ENCODE measurements at regions not wholly inside any gene's neighbourhood (a gene's known extent, or its start where the extent isn't known, plus 50 kb on each side); places are given as distances from the start of the nearest gene placed in this dataset.
A peak's percentile ranks its signal among the peaks of the same experiment; 100 is the strongest.
"Not testable (repeated sequence)": the region's sequence is repeated elsewhere in the genome, so short reads cannot be mapped to it uniquely, and the experiment has no call there.

DNA sequence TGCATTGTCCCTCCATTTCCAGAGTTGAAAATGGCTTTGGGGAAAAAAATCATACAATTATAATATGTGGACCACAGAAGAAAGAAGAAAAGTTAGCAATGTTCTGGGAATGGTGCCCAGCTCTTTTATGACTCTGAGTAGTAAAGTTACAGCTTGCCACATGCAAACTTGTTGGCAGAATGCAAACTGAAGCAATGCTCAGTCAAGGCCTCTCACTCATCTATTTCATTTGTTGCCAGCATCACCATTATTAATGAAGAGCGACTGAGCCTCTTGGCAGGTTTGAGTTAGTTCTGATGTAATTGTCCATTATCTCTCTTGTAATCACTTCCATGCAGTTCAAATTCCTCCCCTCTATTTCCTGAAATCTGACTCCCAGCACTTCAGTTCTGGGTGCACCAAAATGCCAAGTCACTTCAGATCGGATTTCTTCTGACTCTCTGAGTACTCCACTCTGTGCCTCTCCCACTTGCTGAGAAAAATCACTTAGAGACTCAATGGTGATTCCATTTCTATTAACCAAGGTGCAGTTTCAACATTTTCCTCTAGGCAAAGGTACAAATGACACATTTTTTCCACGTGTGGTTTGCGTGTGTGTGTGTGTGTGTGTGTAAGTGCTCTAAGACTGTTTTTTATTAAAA lies 154.4 kb upstream of the STMND1 start:
- peak; percentile 64 for DNase-seq

DNA sequence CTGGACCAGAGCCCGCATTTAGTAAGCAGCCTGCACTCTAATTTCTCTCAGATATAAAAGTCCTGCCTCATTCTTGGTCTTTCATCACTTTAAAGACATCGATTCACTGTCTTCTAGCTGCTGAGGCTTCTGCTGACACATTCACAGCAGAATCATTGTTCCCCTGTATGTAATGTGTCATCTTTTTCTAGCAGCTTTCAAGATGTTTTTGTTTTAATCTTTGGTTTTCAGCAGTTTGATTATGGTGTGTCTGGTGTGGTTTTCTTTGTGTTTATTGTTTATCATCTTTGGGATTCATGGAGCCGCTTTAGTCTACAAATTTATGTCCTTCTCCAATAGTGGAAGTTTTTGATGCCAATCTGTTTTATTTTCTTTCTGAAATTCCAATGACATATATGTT lies 157.3 kb upstream of the STMND1 start:
- no peak for DNase-seq

DNA sequence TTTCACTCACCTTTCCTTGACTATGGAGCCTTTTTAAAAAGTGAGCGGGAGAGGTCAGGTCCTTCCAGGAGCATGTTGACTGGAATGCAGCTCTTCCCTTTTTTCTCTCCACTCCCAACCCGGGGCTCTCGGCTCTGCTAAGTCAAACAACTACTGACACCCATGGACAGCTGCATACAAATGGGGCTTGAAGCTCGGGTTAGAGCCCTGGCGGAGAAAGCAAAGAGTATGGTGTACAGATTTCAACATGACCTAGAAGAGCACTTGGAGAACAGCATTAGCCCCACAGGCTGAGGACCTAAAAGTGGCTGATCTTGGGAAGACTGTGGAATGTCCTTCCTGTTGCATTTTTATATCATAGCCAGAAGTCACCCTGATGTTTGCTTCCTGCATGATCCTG lies 162.0 kb upstream of the STMND1 start:
- no peak for DNase-seq

DNA sequence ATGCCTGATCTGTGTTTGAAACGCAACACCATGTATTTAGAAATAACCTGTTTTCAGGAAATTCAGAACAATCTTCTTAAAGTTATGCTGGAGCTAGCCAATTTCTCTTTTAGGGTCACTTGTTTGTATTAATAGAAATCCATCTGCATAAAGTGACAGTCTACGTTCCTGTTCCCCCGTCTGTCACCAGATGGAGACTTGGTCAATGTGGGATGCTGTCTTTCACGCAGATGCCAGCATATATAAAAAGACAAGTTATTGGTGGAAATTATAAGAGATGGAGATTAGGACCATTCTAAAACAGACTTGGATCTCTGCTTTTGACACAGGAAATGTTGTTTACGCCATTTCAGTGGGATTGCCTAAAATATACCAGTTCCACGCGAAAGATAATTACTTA lies 162.5 kb upstream of the STMND1 start:
- no peak for DNase-seq

DNA sequence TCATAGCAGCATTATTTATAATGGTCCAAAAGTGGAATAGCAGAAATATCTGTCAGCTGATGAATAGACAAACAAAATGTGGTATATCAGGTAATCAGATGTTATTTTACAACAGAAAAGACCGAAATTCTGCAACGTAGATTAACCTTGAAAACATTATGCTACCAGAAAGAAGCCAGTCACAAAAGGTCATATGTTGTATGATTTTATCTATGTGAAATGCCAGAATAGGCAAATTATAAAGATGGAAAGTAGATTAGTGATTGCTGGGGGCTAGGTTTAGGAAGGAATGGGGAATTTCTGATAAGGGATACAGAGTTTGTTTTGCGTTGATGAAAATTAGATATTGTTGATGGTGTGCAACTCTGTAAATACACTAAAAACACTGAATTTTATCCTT lies 165.0 kb upstream of the STMND1 start:
- DNase-seq, result no peak

DNA sequence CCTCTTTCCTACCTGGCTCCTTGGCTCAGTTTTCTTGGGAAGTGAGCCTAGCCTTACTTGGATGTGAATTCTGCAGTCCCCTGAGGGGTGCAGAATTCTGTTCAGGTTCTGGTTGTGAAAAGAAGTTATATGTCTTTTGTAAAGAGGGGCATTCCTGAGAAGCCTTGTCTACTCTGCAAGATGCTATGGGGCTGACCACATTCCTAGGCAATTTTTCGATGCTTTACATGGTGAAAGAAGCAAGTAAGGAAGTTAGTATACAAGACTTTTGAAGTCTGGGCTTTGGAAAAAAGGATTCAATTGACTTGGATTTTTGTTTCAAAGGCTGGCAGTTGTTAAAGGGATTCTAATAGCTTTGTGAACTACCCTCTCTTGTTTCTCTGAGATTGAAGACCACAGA lies 167.9 kb upstream of the STMND1 start:
- DNase-seq, result no peak

DNA sequence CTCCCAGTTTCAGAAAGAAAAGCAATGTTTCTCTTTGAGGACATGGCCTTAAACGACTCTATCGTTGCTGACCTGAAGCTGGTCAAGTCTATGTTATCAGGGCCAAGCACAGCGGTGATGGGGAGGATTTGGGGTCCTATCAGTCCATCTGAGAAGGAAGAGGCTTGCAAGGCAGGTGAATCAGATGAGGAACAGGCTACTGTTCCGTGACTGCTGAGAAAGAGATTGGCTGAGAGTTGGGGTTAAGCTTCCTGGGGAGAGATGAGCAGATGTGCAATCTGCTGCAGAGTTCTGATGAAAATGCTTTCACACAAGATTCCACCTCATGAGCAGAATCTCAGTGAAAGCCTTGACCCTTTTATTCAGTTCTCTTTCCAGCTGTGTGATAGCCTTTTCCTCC lies 168.3 kb upstream of the STMND1 start:
- no peak for DNase-seq

DNA sequence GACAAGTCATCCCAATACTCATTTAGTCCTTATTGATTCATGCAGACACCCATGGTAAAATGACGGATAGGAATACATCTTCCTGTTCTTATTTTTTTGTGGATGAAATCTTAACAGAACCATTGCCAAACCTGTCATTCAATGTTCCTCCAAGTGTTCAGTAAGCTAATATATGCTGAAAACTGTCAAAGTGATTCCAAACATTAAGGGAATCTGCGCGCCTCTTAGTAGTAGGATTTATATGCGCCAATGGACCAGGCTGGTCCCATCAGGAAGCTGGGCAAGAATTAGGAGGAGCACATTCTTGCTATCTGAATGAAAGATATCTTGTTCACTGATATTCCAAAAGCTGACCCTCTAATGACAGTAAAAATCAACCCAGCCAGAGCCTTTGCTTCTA lies 168.9 kb upstream of the STMND1 start:
- no peak for DNase-seq

DNA sequence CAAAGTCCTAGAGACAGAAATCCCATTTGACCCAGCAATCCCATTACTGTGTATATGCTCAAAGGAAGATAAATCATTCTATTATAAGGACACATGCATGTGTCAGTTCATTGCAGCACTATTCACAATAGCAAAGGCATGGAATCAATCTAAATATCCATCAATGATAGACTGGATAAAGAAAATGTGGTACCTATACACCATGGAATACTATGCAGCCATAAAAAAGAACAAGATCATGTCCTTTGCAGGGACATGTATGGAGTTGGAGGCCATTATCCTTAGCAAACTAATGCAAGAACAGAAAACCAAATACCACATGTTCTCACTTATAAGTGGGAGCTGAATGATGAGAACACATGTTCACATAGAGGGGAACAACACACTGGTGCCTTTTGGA lies 169.8 kb upstream of the ATXN1 start:
- not testable (repeated sequence) for DNase-seq

DNA sequence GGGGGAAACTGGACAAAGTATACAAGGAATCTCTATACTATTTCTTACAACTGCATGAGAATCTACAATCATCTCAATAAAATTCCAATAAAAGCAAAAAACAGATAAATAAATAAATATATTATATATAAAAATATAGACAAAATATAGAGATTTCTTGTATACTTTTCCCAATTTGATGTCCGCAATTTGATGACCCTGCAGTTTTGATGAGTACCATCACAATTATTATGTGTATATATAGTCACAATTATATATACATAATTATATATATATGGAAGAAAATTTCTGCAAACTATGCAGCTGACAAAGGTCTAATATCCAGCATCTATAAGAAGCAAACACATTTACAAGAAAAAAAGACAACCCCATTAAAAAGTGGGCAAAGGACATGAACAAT lies 169.2 kb upstream of the ATXN1 start:
- no peak for DNase-seq

DNA sequence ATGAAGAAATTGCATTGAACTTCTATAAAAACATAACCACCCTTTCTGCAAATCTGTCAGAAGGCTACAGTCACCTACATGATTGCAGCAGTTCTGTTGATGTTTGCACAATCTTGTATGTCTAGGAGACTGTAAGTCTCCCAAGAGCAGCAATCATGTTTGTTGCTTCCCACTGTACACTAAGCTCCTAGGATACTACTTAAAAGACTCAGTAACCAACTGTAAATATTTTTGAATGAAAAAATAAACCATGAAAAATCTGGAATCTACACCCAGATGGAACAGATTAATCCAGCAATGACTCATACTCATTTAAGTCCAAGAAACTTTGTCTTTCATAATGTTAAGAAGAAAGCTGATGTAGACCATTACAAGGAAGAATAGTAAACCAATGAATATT lies 168.5 kb upstream of the ATXN1 start:
- DNase-seq, result no peak

DNA sequence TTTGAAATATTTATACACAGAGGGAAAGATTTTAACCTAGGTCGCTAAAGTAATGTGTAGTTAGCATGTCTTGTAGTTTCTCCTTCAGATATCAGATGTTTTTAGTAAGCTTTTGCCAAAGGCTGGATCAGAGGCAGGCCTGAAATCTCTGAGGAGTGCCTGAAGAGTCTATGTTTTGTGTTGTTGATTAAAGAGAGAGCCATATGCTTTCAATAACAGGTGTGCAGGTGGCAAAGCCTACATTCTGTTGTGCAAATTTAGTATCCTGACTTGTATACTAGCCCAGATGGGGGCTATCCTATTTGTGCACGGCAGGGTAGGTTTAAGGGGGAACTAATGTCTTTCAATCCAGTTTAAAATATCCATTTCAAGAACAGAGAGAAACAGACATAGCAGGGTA lies 167.1 kb upstream of the ATXN1 start:
- no peak for DNase-seq

DNA sequence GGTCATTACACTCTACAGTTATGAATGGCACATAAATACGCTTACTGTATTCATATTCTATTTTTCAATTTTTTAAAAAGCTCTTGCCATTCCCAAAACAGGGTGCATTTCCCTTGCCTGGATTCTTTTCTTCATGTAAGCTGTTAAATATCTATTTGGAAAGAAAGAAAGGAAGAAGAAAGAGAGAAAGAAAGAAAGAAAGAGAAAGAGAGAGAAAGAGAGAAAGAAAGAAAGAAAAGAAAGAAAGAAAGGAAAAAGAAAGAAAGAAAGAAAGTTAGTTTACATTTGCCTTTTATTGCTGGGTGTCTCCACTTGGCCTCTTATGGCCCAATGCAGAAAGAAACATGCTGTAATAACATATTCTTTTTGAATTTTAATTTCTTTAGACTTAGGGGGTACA lies 165.9 kb upstream of the ATXN1 start:
- DNase-seq, result no peak

DNA sequence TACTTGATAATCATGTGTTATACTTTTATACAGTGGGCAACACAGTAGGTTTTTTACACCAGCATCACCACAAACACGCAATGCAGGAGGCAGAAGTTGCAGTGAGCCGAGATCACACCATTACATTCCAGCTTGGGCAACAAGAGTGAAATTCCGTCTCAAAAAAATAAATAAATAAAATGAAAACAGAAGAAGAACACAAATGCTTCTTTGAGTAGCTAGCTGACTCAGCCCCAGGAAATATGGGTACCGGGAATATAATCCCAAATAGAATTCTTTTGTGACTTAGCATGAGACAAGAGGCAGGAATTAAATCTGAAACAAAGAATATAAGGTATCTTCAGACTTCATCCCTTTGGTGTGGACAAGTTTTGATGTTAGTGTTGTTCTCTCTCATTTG lies 164.2 kb upstream of the ATXN1 start:
- no peak for DNase-seq

DNA sequence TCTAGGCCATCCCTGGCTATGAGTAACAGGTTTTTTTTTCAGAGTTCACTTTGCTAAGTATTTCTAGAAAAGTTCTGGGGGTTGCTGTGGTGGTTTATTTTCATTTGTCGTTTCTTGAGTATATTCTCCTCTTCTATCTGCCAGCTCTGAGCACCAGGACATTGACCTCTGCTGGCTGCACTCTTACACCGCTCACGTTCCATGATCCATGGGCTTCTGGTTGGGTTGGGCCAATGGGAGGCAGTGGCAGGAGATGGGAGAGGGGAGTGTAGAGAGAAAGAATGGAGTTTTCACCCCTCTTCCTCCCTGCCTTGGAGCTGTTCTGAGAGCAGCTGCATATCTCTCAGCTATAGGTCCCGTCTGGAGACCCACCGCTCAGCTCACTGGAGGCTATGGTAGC lies 161.0 kb upstream of the ATXN1 start:
- DNase-seq, result no peak

DNA sequence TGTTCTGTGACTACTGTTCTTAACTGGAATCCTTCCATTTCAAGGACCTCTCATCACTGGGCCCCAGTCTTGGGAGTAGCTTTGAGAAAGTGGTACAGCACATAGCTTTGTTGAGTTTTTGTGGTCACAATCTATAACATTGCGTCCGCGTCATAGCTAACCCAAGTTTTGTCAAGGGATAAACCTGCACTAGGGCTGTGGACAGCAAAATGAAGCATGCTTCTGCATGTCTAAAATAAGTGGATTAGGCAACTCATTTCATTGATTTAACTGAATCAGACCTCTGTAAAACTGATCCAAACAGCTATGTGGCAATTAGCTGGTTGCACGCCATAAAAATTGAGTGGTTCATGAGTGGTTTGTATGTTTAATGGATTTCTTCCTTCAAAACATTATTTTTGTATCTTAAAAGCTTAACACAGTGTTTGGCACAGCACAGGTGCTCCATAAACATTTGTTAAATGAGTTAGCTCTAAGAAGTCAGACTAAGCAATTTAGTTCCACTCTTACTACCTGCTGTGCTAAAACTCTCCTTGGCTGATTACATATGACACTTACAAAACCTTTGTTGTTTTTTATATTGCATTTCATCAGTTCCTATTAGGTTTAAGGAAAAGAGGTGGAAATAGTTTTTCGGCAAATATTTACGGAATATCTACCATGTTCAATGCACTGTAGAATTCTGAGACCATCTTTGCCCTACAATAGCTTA lies 160.3 kb upstream of the ATXN1 start:
- DNase-seq, result no peak

DNA sequence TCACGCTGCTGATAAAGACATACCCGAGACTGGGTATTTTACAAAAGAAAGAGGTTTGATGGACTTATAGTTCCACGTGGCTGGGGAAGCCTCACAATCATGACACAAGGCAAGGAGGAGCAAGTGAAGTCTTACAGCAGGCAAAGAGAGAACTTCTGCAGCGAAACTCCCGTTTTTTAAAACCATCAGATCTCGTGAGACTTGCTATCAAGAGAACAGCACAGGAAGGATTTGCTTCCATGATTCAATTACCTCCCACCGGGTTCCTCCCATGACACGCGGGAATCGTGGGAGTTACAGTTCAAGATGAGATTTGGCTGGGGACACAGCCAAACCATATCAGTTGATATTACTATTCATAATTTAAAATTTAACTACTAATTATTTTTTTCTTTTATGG lies 157.3 kb upstream of the ATXN1 start:
- DNase-seq, result no peak

DNA sequence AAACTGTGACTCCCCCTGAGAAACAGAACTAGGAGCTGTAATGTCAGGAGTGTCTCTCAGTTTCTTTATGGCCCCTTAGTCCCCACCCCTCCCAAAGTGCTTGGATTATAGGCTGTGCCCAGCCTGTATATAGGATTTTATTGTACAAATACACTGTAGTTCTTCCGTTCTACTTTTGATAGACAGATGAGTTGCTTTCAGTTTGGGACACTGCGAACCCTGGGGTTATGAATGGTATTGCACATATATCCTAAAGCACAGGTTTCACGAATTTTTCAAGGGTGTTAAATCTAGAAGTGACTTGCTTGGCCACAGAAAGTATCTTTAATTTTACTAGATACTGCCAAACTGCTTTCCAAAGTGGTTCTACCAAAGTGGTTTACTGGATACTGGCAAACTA lies 152.9 kb upstream of the ATXN1 start:
- no peak for DNase-seq

DNA sequence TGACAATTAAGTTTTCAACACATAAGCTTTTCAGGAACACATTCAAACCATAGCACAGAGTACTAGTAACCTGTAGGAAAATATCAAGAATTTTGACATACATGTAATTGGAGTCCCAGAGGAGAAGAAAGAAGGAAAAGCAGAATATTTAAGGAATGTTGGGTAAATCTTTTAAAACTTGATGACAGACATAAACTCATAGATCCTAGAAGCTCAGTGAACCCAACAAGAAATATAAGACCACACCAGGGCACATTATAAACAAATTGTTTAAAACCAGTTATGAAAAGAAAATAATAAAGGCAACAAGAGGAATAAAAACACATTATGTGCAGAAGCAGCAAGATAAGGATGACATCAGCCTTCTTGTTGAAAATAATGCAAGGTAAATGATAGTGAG lies 151.5 kb upstream of the ATXN1 start:
- no peak for DNase-seq

DNA sequence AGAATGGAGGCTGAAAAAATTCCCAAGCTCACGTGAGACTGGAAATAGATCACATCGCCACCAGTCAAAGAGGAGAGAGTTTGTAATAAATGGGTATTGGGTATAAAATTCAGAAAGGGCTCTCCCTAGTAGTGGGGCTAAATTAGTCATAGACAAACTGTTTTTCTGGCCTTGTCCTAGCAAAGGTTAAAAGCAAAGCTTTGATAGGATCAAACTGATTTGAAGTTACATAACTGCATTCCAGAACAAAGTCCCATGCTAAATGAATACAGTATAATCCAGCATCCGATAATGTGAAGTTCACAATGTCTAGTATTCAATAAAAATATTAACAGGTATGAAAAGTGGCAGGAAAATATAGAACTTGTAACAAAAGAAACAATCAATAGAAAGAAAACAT lies 149.8 kb upstream of the ATXN1 start:
- DNase-seq, result no peak

DNA sequence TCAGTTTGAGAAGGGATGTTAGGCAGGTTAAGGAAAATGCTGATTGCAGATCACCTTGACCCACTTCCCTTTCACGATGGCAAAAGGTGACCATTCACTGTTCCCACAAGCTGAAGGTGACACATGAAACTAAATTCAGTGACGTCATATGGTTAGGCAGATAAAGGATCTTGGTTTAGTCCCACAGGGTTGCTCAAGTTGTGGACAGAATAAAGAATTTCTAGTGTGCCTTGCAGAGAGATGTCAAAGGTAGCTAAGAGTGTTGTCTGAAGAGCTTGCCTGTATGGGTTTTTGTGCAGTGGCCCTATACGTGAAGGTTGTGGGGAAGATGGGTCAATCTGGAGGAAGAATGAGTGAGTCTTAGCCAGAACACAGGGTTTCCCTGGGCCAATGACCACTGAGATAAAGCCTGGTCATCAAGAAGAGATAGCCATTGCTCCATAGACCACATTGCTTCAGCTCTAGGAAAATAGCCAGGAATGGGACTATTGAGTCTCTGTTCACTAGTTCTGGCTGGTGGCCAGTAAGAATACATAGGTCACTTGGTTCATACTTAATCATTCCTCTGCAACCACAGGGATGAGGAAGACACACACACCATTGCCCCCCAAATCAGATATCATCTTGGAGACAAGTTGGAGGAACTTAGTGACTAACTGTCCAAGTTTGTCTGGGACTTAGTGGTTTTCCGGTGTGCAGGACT lies 148.5 kb upstream of the ATXN1 start:
- no peak for DNase-seq

DNA sequence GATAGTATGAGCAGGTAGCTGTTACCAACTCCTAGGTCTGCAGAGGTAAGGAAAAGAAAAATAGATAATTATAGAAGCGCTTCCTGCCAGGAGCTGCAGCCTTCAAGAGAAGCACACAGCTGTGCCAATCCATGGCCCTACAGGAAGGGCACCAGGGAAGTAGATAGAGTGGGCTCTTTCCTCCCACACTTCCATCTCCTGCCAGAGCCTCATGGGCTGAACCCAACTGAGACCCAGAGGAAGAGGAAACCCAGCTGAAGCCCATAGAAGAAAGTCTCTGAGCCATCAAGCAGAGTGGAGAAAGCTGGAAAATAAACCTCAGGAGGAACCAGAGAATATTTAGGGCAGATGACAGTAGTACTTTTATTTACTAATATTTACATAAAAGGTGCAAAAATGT lies 146.7 kb upstream of the ATXN1 start:
- DNase-seq, result no peak

DNA sequence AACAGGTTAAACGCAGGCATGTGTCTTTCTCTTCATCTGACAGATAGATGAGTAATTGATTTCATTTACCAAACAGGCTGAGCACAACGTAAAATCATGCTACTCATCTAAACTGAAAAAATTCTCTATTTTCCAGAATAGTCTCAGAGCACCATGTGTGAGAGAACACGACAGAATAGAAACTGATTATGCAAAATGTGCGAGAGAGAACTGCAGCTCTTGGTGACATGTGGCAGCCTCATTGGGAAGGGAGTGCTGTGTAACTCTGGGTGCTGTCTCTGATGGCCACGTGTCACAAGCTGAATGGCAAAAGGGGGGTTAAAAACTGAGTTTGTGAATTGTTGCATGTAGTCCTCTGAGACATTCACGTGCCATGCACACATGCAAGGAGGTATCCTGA lies 143.7 kb upstream of the ATXN1 start:
- no peak for DNase-seq

DNA sequence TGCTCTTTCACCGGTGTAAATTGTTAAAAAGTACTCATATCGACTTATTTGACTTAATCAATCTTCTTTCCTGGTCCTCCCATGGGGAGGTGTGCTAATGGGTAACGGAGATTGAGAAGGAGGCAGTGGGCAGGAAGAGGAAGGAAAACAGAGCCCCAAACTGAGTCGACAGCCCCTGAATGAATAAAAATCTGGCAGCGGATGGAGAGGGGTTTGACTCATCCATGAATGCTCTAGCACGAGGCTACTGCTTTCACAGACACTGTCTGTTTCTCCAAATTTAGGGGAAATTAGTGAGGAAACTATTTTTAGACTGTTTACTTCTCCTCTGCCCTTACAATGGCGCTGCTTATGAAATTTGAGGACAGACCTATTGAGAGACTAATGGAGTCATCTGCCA lies 142.2 kb upstream of the ATXN1 start:
- DNase-seq, result no peak

DNA sequence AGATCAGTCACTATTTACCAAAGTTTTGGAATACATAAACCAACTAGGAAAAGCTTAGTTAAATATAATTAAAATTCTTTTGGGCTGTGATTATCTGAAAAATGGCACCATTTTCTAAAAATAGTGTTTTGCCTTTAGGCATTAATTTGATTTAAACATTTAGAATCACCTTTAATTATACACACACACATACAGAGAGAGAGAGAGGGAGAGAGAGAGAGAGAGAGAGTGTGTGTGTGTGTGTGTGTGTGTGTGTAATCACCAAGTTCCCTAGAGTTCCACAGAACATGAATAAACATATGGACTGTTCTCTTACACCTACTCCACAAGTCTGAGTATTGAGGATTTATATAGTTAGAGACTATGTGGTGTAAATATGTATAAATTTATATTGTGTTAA lies 141.2 kb upstream of the ATXN1 start:
- DNase-seq, result no peak
